Nucleus accumbens (tissue), 56 donors: ENCODE measurements at regions not wholly inside any gene's neighbourhood (a gene's known extent, or its start where the extent isn't known, plus 50 kb on each side); places are given as distances from the start of the nearest gene placed in this dataset.

Experiments
- DNase-seq, 56 donors: peaks; one replicate each; lab custom pipeline; 2025; lab: John Stamatoyannopoulos, UW

DNA sequence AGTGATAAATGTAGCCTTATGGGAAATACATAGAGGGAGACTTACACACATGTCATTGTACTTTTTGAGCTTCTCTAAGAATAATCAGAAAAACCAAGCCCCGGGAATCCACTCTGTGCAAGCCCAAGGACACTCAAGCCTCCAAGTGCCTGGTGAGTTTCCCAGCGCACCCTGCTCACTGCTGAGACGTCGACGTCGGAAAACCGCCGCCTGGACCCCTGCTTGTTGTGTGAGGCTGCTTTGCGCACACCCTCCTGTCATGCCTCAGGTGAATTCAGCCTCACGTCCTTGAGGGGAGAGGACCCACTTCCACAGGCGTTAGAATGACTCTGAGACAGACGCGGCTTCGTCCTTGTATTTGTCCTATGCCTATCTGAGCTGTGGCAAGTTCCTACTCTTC, 368.4 kb upstream of the AKR1E2 start:
- DNase-seq: no peak

DNA sequence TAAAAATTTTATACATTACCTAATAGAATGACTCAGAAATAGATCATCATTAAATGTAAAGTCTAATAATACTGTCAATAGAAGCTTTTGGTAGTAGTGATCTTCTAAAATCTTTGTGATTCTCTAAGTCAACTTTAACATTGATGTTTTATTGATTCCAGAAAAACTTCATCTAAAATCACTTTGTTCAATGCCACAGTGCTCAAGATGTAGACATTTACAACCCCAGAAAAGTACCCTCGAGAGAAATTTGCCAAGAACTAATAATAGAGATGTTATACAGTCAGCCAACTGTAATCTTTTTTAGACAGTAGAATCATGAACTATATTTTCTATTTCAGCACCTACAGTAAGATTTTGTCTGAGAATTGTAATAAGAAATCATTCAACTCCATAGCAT, 369.2 kb upstream of the AKR1E2 start:
- no peak for DNase-seq

DNA sequence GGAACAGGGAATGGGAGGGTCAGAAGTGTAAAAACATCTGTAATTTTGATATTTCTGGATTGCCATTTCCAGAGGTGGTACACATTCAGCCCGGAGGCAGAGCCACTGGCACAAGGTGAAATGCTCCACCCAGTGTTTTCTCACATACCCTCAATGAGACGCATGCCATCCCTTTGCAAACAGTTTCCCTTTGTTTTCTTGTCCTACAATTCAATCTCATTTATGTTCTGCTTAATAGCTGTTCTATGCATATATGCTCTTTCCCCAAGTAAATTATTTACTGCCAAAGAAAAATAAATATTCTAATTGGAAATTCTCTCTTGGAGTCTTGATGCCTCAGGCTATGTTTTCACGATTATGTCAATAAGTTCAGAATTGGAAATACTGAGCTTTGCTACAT, 369.7 kb upstream of the AKR1E2 start:
- no peak for DNase-seq

DNA sequence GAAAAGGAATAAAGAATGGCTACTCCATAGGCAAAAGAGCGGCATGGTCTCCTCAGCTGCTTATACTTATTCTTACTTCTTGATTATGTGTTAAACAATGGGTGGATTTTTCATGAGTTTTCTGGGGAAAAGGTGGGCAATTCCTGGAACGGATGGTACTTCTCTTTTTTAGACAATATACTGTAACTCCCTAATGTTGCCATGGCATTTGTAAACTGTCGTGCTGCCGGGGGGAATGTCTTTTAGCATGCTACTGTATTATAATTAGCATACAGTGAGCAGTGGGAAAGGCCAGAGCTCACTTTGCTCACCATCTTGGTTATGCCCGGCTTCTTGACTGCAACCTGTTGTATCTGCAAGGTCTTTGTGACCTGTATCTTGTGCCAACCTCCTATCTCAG, 372.1 kb upstream of the AKR1E2 start:
- DNase-seq: no peak

DNA sequence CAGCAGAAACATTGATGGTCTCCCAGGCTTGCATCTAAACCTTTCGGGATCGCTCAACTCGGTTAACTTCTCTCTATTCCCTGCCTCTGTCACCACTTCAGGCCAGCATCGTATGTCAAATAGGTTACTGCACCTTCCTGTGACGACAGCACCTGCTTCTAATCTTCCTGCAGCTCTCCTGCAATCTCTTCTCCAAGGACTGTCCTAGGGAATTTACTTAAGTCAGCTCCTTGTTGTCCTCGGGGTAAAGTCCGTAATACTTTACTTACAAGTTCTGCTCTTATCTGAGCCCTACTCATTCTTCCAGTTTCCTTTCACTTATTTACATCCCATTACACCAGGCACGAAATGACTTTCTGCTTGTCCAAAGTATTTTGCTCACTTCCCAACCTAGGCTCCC, 372.7 kb upstream of the AKR1E2 start:
- no peak for DNase-seq

DNA sequence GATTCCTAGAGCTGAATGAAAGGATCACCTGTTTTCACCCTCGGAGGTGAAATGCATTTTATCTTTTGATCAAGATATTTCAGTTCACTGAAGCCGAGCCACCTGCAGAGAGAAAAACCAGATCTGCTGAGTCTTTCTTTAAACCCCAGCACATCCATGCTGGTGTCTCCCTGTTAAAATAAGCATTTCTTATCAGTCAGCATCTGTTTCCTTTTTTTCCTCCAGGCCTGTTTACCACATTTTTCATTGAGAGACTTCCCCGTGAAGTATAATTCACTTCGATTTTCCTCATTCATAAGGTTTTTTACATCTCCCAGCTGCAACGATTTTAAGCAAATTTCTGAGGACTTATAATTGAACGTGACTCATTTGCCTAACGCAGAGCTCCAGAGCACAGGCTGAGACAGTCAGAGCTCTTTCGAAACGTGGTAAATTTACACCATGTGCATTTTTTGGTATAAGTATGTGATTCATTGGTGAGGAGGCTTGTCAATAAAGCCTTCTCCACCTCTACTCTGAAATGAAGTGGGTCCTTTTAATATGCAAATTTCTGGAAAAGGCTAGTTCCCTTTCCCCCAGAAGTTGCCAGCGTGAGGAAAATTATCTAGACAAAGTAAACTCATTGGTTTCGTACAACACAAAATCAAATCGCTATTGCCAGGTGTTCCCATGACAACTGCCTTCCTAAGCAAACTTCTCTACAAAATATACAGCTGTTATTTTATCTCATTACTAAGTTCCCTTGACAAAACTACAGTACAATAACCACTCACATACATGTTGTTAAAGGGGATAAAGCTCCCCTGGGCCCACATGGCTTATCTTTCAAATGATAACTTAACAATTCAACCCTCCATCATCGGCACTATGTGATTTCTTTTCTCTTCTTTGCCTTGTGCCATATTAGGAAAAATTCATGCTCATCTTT, 374.8 kb upstream of the AKR1E2 start:
- DNase-seq: peak in 7 of 56 donors; percentile 1 to 23 (median 4)

DNA sequence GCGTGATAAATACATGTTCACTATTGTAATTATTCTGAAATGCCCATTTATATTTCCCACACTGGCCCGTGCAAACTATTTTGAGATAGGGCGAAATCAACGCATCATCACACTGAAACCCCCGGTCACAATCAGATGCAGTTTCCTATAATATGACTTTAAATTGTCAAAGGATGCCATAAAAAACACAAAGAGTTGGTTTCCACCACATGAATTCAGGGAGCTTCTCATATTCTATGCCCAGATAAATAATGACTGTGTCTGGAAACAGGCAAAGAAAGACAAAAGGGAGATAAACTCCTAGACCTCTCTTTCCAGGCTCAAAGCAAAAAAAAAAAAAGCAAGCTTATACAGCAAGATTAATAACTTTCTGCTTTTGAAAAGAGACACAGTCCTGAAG, 375.8 kb upstream of the AKR1E2 start:
- DNase-seq: no peak

DNA sequence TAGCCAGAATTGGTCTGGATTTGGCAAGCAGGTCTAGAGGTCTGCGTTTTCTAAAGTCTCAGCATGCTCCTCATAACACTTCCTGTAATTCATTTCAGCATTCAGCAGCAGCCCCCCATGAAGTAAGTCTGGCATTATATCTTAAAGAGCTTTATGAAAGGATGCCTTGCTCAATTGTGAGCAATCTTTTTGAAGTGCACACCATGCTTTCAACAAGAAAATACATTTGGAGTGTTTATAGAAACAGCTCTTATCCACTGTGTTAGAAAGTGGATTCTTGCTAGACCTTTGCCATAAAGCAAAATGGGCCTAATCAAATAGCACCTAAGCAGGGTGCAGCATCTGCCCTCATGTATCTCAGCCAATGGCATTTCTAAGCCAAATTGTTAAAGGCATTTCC, 378.0 kb upstream of the AKR1E2 start:
- no peak for DNase-seq

DNA sequence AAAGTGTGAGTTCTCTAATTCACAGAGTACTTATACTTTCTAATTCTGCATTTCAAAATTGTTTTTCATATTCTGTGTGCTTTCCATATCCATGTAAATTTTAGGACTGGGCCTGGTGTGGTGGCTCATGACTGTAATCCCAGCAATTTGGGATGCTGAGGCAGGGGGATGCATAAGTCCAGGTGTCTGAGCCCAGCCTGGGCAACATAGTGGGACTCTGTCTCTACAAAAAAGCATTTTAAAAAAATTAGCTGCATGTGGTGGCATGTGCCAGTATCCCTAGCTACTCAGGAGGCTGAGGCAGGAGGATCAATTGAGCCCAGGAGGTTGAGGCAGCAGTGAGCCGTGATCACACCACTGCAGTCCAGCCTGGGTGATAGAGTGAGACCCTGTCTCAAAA, 382.6 kb upstream of the AKR1E2 start:
- no peak for DNase-seq

DNA sequence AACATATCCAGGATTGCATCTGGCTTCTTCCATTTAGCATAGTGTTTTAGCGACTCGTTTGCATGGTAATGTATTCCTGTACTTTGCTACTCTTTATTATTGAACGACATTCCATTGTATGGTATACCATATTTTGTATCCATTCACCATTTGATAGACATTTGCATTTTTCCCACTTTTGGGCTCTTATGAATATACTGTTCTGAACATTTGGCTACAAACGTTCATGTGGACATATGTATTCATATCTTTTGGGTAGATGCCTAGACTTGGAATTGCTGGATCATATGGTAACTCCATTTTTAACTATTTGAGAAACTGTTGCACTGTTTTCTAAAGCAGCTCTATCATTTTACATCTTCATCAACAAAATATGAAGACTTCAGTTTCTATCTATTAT, 383.7 kb upstream of the AKR1E2 start:
- no peak for DNase-seq

DNA sequence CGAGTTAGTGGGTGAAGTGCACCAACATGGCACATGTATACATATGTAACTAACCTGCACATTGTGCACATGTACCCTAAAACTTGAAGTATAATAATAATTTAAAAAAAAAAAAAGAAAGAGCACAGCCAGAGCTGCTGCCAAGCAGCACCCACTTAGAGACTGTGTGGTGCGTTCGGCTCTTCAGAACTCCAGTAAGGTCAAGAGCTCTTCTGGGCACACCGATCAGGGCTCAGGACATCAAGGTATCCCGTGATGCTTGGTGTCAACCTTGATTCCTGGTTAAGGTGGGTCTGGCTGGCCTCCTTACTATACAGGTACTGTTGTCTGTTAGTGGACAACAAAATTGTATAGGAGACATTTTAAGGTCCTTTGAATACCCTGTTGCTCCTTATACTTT, 385.7 kb upstream of the AKR1E2 start:
- no peak for DNase-seq

DNA sequence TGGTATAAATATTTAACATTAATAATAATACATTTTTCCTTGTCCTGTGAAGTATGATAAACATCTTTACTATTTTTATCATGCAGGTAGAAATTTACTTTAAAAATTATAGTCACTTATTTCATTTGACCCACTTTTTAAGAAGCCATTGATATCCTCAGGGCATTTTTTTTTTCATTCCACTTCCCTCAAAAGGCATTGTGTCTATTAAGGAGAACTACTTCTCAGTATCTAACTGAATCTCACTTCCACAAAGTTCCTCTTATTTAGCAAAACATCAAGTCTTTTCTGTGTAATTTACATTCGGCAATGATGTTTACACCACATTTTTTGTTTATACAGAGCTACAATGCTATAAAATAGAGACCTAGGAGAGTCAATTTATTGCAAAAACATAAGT, 388.2 kb upstream of the AKR1E2 start:
- DNase-seq: no peak

DNA sequence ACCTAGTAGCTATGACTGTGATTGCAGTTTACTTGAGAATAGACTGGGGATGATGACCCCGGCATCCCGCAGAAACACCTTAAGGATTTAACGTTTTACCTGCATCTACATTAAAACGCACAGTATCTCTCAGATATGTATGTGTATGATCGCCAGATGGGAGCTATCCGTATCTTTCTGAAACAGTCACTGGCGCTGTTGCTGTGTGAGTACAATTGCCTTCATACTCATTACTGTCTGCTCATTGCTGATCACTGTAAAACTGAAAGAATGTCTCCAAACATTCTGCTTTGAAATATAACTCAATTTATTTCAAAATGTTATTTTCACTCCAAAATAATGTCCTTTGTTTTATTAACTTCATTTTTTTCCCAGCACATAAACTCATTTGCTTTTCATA, 388.9 kb upstream of the AKR1E2 start:
- DNase-seq: no peak

DNA sequence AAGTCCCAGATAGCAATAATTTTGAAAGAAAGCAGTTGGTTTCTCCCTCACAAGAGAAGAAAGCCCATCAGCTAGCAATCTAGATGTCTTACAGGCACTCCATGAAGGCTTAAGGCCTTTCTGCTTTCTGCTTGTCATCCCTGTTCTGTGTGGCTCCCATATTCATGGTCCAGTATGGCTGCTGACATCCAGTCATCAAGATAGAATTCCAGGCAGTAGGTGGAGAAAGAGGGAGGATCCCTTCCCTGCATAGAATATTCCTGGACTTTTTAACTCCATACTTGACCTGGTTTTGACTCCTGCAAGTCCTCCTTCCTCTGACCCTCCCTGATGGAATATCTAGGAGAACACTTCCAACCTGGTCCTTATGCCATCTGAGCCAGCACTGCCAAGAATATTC, 389.9 kb upstream of the AKR1E2 start:
- no peak for DNase-seq

DNA sequence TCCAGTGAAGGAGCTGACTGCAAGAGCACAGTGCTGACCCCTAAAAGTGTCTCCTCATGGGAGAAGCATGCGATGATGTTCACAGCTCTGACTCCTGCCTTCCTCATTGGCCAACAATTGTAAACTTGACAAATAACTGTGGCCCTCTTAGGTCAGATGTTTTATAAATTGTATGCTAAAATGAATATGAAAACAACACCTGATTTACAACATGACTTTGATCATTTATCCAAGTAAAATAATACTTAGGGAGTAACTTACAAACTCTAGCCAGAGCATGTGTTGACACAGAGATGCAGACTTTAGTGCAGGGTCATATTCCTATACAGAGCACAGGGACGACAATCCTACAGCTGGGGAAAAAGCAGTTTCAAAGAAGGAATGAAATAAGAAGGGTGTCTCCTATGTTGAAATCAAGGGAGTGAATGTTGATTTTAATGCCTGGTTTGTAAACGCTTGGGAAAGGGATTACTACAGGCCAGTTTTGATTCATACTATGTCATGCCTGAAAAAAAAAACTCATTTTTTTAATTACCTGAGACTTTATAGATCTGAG, 391.4 kb upstream of the AKR1E2 start:
- DNase-seq: no peak

DNA sequence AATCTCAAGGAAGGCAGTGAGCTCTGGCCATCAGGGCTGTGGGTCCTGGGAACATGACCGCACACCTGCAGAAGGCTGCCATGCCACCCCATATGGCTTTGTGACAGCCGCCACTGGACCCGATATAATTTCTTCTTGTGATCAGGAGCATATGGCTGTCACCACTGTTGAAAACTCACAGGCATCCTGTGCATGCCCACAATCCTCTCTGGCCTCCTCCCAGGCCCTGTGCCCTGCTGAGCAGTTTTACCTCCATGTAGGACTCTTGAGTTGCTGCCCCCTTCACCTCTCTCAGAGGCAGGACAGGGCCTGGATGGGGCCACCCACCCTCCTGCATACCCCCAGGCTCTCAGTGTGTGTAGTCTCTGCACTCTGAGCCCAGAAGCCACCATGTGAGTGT, 391.9 kb upstream of the AKR1E2 start:
- no peak for DNase-seq

DNA sequence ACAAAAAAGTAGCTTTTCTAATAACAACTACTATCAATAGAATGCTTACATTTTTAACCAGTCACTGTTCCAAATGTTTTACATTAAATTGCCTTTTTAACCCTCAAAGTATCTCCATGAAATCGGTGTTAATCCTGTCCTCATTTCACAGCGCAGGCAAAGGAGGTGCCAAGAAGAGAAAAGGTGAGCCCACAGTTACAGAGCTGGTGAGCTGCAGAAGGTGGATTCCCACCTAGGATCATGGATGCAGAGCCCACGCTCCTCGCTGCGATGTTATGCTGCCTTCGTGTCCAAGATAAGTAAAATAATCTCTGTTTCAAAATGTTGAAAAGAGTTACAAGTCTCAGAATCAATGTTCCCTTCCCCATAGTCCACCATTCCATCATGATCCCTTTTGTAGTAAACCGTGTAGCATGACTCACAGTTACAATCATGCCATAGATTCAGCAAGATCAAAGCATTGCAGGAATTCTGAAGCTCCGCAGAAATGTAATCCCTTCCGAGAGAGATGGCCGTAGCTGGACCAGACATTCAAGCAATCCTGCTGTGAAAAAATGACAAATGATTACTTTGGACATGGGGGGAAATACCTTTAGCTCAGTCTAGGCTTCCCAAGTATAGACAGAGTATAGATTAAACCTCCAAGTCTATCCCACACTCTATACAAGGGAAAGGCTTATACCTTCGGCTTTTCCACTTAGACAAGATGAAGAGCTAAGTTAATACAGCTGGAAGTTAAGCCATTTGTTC, 394.7 kb upstream of the AKR1E2 start:
- no peak for DNase-seq

DNA sequence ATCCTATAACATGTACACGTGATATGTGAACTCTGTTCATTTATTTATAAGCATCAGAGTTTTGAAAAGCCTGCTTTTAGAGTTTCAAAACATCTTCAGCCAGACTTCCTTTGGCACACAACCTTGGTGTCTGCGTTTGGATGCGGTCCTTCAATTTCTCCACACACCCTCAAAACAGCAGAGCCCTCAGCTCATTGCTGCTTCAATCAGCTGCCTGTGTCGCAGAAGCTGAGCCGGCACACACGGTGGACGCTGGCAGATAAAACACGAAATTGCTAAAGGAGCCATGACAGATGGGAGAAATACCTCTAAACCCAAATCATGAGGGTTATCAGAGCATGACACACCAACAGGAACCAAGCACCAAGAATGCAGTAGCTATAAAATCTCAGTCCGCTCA, 396.4 kb upstream of the AKR1E2 start:
- DNase-seq: no peak

DNA sequence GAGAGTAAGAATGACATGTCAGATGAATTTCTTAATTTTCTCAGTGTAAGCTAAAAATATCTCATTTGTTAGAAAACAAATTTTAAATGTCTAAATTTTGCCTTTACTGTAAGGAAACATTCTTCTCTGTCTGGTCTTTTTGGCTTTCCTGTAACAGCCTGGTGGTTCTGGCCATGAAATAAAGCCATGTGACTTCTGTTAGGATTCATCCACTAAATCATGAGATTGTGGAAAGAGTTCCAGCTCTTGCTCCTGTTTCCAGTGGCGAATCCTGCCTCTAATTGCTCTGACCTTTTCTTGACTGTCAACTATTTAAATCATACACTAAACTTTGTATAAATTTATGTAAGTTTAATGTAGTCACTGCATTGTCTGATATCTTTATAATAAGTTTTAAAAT, 398.5 kb upstream of the AKR1E2 start:
- DNase-seq: no peak

DNA sequence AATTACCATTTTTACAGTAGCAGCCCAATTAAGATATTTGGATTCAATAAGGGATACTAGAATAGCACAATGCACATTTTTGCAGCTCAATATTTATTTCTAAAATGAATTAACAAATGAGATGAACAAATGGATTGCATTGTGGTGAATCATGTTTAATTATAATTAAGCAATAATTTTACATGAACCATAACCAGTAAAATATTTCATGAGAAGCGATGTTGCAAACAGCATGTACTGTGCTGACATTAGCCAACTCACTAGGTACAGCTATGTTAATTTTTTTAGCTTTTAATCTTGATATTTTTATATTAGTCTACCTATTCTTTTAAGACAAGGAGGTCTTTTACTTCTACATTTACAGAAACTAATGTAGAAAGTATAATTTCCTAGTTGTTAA, 399.1 kb upstream of the AKR1E2 start:
- DNase-seq: no peak

DNA sequence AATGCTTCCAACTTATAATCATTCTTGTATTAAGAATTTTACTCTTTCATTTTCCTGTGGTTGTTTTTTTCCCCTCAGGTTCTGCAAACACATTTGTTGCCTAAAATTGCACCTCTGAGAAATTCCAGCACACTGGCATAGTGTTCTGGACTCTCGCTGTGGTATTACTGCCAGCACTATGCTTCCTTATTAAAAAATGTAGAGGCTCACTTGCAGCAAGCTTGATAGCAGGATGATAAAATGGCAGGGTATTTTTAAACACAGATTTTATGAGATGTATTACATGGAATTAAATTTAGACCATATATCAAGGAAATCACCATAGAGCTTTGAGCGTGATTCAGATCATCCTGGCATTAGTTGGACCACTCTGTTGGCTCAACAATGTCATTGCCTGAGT, 416.7 kb upstream of the AKR1E2 start:
- no peak for DNase-seq

DNA sequence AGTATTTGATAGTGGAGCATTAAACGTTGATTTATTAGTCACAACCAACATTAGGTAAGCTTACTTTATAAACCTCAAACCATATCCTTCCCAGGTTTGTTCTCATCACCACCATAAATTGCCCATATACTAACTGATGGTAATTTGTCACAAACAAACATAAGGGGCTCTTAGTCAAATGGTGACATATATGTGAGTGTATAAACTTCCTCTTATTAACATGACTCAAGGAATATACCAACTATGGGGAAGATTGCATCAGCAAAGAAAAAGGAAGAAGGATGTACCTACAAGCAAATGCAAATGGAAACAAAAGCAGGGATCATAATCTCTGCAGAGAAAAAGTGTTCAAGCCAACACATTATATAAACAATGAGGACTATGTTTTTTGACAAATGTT, 418.2 kb upstream of the AKR1E2 start:
- no peak for DNase-seq
